ENCODE measurements at regions not wholly inside any gene's neighbourhood (a gene's known extent, or its start where the extent isn't known, plus 50 kb on each side); places are given as distances from the start of the nearest gene placed in this dataset.
"Not testable (repeated sequence)": the region's sequence is repeated elsewhere in the genome, so short reads cannot be mapped to it uniquely, and the experiment has no call there.

DNA sequence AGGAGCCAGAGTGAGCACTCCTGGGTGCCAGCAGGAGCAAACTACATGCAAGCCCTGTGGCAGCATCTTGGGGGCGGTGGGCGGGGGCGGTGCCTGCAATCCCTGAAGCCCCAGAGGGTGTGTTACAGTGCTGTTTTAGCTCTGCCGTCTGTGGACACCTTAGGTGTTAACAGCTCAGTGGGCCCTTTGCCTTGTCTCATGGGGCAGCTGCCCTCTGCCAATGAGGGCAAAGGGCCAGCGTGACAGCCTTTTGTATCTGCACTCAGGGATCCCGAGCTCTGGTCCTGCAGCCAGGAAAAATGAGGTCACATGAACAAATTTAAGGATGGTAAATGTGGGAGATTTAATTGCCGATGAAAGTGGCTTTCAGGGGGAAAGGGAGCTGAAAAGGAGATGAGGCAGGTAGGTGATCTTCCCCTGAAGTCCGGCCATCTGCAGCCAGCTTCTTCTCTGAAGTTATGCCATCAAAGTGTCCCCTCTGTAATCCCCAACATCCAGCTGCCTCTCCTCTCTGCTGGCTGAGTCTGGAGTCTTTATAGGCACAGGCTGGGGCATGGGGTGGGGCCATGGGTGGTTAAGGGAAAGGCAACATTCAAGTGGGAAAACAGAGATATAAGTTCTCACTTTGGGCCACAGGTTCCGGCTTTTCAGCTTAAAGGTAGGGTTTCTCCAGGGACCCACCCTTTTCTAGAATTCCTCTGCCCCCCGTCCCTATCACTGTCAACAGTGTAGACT is 267.1 kb upstream of the NBPF12 start:
- DNase-seq (ENCODE audit: low read depth in 2 of 2); H3K4me3 ChIP-seq (replicated peaks in 1 of 2; ENCODE audit: low read depth in 2 of 2, low read length in 2 of 2): not testable (repeated sequence)

DNA sequence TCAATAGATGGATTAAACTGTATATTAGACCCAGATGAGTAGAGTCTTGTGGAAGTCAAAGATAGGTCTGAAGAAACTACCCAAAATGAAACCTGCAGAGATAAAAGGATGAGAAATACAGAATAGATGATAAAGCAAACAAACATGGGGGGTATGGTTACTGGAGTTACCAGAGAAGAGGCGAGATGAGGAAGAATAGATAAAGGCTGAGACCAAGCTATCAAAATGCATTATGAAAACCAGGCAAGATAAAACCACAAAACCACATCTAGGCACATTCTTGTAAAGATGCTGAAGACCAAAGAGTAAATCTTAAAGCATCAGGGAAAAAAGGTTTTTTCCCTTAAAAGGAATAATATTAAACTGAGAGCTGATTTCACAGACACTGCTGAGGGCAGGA is 271.8 kb upstream of the NBPF12 start:
- DNase-seq (ENCODE audit: low read depth in 2 of 2), result not testable (repeated sequence)

DNA sequence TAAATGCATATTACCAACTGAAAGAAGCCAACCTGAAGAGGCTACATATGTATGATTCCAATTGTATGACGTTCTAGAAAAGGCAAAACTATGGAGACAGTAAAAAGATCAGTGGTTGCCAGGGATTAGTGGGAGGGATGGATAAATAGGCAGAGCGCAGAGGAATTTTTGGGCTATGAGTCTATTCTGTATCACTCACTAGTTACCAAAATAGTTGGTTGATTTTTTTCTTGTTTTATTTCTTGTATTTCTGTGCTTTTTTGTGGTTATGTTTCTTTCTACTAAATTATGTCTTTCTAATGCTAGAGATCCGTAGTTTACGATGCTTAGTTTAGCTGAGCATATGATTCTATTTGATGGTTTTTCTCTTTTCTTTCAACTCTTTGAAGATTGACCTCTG is 277.9 kb upstream of the NBPF12 start:
- H3K4me3 ChIP-seq (replicated peaks in 1 of 2; ENCODE audit: low read depth in 2 of 2, low read length in 2 of 2); DNase-seq (ENCODE audit: low read depth in 2 of 2): not testable (repeated sequence)

More for the DNA sequence above, 271.8 kb upstream of the NBPF12 start:
- H3K4me3 ChIP-seq (replicated peaks in 1 of 2; ENCODE audit: low read depth in 2 of 2, low read length in 2 of 2), result not testable (repeated sequence)

DNA sequence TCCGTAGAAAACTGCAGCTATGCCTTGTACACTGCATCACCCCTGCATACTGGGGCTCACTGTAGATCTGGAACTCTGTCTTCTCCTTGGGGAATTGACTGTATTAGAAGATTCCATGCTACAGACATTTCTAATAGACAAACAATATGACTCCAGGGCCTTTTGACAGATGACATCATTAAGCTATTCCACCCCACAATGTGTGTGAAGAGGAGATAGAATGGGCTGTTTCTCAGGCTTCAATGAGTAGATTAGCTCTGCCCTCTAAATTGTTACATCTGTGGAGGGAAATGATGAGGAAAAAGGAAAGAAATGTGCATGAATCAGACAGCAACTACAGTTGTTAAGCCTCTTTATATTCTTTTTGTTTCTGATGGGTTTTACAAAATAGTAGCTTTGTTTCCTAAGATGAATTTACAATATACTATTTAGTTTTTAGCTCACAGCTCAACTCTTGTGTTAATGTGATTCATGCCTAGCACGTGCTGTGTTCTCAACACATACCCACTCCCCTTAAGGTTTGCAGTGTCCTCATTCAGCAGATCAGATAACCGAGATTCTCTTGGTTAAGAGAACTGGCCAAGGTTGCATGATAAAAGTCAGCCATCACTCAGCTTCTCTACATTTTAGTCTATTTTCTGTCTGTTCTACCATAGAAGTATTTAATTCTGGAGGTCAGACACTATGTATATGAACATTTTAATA is 281.6 kb upstream of the NBPF12 start:
- not testable (repeated sequence) for DNase-seq (ENCODE audit: low read depth in 2 of 2); H3K4me3 ChIP-seq (replicated peaks in 1 of 2; ENCODE audit: low read depth in 2 of 2, low read length in 2 of 2)

DNA sequence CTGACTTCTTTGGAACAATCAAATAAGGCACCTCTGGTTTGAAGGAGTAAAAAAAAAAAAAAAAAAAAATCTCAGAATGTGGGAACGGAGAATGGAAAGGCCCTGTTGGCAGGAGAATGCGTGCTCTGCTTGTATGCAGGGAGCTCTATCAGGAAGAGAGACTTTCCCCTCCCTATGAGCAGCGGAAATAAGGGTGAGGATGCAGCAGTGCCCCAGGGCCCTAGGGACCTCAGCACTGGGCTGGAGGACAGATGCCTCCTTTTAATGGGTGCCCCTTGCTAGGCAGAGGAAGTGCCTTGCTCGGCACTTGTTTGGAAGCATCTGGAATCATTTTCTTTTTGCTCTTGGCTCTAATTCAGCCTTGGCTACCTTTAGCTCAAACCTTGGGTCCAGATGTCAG is 283.4 kb upstream of the NBPF12 start:
- DNase-seq (ENCODE audit: low read depth in 2 of 2); H3K4me3 ChIP-seq (replicated peaks in 1 of 2; ENCODE audit: low read depth in 2 of 2, low read length in 2 of 2): not testable (repeated sequence)

DNA sequence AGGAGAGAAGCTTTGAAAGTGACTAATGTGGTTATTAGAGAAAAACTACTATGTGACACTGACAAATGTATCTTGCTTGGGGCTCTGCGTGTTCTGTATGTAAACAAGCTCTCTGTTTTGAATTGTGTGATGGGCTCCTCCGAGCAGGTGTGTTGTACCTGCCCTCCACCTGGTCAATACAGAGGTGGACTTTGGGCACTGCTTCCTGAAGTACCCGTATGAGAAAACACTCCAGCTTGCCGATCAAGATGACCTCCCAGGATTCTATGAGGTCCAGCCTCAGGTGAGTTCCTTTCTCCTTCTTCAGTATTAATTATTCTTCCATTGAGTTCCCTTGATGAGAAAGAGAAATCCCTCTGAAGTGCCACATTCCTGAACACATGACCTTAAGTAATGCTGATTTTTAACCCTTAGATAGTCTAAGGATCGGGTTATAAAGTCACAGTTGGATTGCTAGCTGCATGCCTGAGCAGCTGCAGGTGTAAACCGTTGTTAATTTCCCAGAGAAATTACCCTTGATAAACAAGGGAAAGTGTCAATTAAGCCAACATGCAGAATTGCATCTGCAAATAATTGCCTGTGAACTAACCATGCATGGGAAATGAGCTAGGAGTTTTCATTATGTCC is 292.0 kb upstream of the NBPF12 start:
- not testable (repeated sequence) for DNase-seq (ENCODE audit: low read depth in 2 of 2); H3K4me3 ChIP-seq (replicated peaks in 1 of 2; ENCODE audit: low read depth in 2 of 2, low read length in 2 of 2)

DNA sequence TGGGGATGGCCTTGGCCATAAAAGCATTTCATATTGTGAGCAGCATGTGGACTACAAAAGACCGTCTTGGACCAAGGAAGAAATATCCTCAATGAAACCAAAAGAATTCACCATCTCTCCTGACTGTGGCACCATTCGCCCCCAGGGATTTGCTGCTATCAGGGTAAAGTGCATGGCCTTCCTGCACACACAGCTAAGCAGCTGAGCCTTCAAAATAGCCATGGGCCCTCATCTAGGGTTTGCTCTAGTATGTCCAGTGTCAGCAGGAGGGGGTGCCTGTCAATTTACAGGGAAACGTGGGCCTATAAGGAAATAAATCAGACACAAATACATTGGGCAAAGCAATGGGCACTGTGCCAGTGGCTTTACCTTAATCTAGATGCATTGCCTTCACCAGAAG is 296.6 kb upstream of the NBPF12 start:
- DNase-seq (ENCODE audit: low read depth in 2 of 2); H3K4me3 ChIP-seq (replicated peaks in 1 of 2; ENCODE audit: low read depth in 2 of 2, low read length in 2 of 2): not testable (repeated sequence)

DNA sequence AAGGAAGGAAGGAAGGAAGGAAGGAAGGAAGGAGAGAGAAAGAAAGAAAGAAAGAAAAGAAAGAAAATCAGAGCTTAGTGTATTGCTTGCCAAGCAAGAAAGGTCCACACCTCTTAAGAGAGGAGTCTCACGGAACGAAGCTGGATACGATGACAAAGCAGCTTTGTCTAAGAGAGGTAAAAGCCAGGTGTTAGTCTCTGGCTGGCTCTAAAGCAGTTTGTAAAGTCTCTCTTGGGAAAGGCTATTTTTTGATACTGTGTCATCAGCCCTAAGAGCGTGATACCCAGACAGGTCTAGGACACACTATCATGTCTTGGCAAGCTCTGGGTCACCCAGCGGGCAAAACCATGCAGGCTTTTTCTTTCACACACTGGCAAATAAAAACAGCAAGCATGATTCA is 297.5 kb upstream of the NBPF12 start:
- DNase-seq (ENCODE audit: low read depth in 2 of 2); H3K4me3 ChIP-seq (replicated peaks in 1 of 2; ENCODE audit: low read depth in 2 of 2, low read length in 2 of 2): not testable (repeated sequence)

DNA sequence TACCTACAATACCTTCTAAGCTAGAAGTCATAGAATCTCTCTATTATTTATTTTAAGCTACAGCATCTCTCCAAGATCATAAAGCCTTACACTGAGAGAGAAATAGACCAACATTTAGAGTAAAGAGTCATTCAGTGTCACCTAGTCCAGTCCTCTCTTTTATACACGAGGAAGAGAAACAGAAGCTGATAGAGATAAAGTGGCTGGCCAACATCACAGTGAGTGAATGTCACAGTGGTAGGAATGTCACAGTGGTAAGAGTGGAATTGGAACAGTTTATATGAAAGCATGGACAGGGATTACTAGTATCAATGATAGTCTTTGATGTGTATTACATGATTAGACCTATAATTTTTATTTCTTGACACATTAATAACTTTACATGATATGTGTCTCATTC is 307.8 kb upstream of the NBPF12 start:
- H3K4me3 ChIP-seq (replicated peaks in 1 of 2; ENCODE audit: low read depth in 2 of 2, low read length in 2 of 2); DNase-seq (ENCODE audit: low read depth in 2 of 2): not testable (repeated sequence)

DNA sequence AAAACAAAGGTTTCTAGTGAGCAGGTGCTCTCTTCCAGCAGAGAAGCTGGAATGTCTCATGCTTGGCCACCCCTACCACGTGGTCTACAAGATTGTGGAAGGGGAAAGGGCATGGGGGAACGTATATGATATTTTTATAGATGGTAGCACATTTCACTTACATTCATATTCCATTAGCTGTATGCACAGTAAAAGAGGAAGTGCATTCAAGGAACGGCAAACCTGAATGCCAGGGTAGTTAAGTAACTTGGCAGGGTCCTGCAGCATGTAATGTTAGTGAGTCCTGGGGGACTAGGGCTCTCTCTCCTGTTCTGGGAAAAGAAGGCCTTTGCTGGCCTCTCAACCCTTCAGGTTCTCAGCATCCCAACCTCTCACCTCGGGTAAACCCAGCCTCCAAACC is 319.5 kb upstream of the NBPF12 start:
- DNase-seq (ENCODE audit: low read depth in 2 of 2); H3K4me3 ChIP-seq (replicated peaks in 1 of 2; ENCODE audit: low read depth in 2 of 2, low read length in 2 of 2): not testable (repeated sequence)

DNA sequence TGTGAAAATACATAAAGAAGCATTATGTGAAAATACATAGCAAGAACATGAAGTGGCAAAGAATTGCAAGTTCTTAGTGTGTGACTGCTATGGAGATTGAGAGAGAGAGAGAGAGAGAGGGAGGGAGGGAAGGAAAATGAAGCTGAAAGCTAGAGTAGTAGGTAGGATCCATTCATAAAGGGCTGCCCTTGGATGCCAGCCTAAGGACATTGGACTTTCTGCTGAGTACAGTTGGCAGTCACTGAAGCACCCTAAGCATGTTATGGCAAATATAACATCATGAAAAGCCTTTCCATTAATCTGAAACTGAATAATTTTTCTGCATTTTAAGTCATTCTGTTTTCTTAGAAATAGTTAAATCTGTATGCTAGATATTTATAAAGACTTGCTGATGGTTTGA is 333.4 kb upstream of the NBPF12 start:
- not testable (repeated sequence) for H3K4me3 ChIP-seq (replicated peaks in 1 of 2; ENCODE audit: low read depth in 2 of 2, low read length in 2 of 2); DNase-seq (ENCODE audit: low read depth in 2 of 2)

DNA sequence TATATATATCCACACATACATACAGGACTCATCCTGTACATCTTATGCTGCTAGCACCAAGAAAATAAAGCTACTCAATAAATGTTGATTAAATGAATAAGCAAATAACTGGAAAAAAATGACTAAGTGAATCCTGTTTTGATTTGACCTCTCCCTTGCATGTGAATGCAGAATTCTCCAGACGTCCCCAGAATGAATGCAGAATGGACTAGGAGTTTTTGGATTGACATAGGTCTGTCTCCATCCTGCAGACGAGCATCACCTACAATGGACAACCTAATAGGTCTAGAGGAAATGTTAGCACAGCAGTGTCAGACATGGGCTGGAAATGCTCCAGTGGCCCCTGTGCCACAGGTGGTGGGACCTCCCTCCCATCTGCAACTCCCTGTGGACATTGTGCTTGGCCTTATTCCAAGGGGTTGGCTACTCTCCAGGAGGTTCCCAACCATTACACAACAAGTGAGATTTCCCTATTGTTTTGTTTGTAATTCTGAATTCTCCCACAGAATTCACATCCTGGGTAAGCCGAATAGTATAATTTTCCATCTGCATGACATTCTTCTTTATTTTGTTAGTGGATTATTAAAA is 337.3 kb upstream of the NBPF12 start:
- not testable (repeated sequence) for DNase-seq (ENCODE audit: low read depth in 2 of 2)

DNA sequence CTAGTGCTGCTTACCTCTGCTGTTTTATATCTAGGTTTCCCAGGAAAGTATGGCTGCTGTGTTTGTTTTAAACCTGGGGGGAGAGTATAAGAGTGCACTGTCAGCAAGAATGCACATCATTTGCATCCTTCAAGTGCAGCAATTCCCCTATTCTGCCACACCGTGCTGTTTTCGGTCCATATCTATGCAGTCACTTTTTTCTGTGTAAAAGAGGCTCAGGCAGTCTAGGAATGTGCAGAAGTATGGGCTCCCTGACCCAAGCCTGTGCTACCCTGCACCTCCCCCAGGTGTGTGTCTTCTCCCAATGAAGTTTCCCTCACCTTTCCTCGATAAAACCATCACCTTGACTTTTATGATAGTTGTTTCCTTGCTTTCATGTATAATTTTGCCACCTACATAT is 338.2 kb upstream of the NBPF12 start:
- H3K4me3 ChIP-seq (replicated peaks in 1 of 2; ENCODE audit: low read depth in 2 of 2, low read length in 2 of 2); DNase-seq (ENCODE audit: low read depth in 2 of 2): not testable (repeated sequence)

More for the DNA sequence above, 337.3 kb upstream of the NBPF12 start:
- not testable (repeated sequence) for H3K4me3 ChIP-seq (replicated peaks in 1 of 2; ENCODE audit: low read depth in 2 of 2, low read length in 2 of 2)

DNA sequence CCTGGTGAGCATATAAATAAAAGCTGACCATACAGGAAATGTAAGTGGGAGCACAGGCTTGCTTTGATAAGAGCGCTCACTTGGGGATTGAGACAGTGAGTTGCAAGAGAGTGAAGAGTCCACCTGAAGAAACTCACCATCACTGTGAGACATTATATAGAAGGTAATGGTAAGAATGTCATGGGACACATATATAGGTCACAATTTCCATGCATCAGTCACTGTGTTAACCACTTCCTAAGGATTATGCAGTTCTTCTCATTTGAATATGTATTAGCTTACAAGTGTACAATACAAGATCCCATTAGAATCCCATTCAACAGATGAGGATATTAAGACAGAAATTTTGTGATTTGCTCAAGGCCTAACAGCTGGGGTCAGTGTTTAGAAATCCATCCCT is 352.4 kb upstream of the NOTCH2NLA start:
- H3K4me3 ChIP-seq (replicated peaks in 1 of 2; ENCODE audit: low read depth in 2 of 2, low read length in 2 of 2), result not testable (repeated sequence)

DNA sequence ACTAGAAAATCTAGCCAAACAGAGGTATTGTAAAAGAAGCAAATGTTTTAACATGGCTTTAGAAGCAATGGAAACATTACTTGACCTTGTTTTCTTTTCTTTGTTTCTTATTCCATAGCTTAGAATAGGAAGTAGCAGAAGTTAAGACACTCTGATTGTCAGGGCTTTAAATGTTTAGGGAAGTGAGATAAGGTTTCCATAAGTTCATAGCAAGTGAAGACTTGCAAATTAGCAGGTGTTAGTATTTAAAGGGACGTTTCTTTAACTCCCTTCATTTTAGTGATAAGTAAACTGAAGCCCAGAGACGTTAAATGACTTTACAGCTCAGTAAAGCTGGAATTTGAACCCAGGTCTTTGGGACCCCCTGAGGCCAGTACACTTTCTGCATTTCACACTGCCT is 338.7 kb upstream of the NOTCH2NLA start:
- H3K4me3 ChIP-seq (replicated peaks in 1 of 2; ENCODE audit: low read depth in 2 of 2, low read length in 2 of 2); DNase-seq (ENCODE audit: low read depth in 2 of 2): not testable (repeated sequence)

More for the DNA sequence above, 352.4 kb upstream of the NOTCH2NLA start:
- DNase-seq (ENCODE audit: low read depth in 2 of 2), result not testable (repeated sequence)

DNA sequence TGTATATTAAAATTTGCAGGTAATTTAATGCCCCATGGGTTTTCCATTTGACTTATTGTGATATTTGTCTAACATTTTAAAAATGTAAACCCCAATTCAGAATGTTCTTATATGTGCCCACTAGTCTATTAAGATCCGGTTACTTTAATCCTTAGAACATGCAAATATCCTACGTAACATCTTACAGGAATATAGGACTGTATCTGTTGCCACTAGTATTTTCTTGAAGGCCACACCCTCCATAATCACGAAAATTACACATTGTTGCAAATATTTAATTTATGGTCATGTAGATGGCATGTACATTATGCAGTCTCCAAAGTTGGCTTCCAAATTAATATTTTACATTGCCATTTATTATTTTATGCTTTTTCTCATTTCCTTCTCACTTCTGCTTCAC is 329.2 kb upstream of the NOTCH2NLA start:
- H3K4me3 ChIP-seq (replicated peaks in 1 of 2; ENCODE audit: low read depth in 2 of 2, low read length in 2 of 2); DNase-seq (ENCODE audit: low read depth in 2 of 2): not testable (repeated sequence)

DNA sequence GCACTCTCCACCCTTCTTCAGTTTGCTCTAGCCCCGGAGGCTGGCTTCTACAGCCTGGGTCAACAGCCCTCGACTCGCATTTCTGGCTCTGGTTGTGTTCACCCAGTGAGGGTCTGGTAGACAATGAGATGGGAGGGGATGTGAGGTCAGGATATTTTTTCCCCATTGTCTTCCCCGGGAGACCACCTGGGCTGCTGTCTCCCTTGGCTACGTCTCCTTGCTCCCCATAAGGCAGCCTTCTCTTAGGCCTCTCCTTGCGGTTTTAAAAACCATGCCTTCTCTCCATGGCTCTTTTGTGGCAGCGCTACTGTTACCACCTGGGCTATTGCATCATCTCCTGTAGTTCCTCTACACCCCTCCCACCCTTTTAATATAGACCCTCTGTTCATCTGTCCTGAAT is 327.6 kb upstream of the NOTCH2NLA start:
- not testable (repeated sequence) for DNase-seq (ENCODE audit: low read depth in 2 of 2); H3K4me3 ChIP-seq (replicated peaks in 1 of 2; ENCODE audit: low read depth in 2 of 2, low read length in 2 of 2)

DNA sequence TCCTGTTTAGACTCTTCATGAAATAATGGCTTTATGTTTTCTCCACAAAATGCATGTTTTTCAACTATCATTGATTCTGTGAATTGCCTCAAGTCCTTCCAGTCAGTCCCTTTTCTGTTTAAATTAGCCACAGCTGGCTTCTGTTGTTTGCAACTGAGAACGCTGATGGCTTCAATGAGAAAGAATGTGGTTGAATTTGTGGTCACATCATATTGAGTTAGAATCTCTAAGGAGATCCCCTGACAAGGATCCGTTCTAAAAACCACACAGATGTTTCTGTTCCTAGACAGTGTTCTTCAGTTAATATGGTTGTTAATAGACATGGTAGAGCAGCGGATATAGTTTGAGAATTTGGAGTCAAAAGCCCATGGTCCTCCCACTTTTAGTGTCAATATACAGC is 323.6 kb upstream of the NOTCH2NLA start:
- not testable (repeated sequence) for DNase-seq (ENCODE audit: low read depth in 2 of 2); H3K4me3 ChIP-seq (replicated peaks in 1 of 2; ENCODE audit: low read depth in 2 of 2, low read length in 2 of 2)

Measured in cardiac fibroblast (primary cell).